GM13977 (cell line): ENCODE measurements at regions not wholly inside any gene's neighbourhood (a gene's known extent, or its start where the extent isn't known, plus 50 kb on each side); places are given as distances from the start of the nearest gene placed in this dataset.
"Not testable (repeated sequence)": the region's sequence is repeated elsewhere in the genome, so short reads cannot be mapped to it uniquely, and the experiment has no call there.

ENCODE experiments used
- DNase-seq: peaks from one replicate; pipeline ENCODE4 v3.0.0; 2012; ENCODE audit warnings: low spot score
- in situ Hi-C: fragments of 300-500 bp; cut with MboI; formaldehyde crosslinking; loops from one replicate; pipeline ENCODE4 v1.12.0; 2022; ENCODE audit warnings: low sequenced_read_pairs, low pct_unique_long_range_greater_than_20kb, mixed read lengths, inconsistent platforms; ENCODE audit not compliant: unreplicated experiment
- TF ChIP-seq, protein P1 (sequence below): IDR thresholded peaks from 2 replicates; pipeline ENCODE4 v1.5.1; 2012; ENCODE audit warnings: mild to moderate bottlenecking, control low read depth; ENCODE audit not compliant: insufficient read depth; ENCODE audit errors: extremely low read depth, missing control alignments

- in situ Hi-C loops = no loop called here
- TF ChIP-seq, protein P1, sequence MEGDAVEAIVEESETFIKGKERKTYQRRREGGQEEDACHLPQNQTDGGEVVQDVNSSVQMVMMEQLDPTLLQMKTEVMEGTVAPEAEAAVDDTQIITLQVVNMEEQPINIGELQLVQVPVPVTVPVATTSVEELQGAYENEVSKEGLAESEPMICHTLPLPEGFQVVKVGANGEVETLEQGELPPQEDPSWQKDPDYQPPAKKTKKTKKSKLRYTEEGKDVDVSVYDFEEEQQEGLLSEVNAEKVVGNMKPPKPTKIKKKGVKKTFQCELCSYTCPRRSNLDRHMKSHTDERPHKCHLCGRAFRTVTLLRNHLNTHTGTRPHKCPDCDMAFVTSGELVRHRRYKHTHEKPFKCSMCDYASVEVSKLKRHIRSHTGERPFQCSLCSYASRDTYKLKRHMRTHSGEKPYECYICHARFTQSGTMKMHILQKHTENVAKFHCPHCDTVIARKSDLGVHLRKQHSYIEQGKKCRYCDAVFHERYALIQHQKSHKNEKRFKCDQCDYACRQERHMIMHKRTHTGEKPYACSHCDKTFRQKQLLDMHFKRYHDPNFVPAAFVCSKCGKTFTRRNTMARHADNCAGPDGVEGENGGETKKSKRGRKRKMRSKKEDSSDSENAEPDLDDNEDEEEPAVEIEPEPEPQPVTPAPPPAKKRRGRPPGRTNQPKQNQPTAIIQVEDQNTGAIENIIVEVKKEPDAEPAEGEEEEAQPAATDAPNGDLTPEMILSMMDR = no peak
- no peak for DNase-seq
Observed at GRCh38 chr3:71951361-71951760, 166.4 kb upstream of the PROK2 start.

GRCh38 chr3:71949442-71949841, 164.5 kb upstream of the PROK2 start:
- in situ Hi-C loops = no loop called here
- no peak for DNase-seq
- TF ChIP-seq, protein P1 = no peak

DNA sequence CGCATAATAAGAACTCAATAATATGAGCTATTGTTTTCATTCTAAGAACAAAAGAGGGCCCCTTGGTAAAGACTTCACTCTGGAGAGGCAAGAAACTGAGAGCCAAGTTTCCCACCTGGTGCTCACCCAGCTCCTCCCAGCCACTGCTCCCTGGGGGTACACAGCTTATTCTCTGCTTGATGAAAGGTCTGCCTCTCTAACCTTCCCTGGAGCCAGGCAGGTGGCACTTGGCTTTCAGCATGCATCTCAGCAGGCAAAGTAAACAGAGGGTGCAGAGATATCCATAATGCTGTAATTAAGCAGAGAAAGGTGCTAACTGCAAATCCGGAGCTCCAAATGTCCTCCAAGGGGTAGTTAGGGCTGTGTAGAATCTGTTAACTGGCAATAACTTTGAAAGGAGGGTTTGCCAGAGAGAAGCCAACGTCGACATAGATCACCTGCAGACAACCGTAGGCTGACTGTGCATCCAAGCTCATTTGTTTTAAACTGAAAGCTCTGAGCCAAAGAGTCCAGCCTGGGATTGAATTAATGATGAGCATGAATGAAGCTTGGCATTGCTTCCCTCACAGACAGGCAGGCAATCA, 159.6 kb upstream of the PROK2 start:
- TF ChIP-seq, protein P1 = no peak
- in situ Hi-C loops = no loop called here
- DNase-seq = no peak

DNA sequence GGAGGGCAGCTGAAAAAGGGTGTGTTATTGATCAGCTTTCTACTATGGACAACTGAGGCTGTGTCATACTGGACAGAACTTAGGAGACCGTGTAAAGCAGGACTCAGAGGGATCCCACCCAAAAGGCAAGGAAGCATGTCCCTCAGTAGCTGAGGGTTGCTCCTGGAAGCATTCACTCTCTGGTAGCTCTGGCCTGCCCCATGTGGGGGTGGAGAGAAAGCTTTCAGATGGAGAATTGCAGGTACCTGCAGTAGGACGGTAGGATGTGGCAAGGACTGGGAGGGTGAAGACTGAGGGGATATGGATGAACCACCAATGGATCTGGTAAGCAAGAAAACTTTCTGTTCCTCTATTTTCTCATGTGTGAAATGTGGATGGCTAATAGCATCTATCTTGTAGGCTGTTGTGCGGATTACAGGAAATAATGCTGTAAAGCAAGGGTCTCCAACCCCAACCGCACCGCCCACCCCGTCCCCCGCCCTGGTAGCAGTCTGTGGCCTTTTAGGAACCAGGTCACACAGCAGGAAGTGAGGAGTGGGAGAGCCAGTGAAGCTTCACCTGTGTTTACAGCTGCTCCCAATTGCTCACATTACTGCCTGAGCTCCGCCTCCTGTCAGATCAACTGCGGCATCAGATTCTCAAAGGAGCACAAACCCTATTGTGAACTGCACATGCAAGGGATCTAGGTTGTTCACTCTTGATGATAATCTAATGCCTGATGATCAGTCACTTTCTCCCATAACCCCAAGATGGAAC, 157.7 kb upstream of the PROK2 start:
- DNase-seq = no peak
- in situ Hi-C loops = no loop called here
- TF ChIP-seq, protein P1 = no peak

- in situ Hi-C loops = no loop called here
Observed at GRCh38 chr3:71940486-71940885, 155.5 kb upstream of the PROK2 start.

GRCh38 chr3:71938081-71938480, 153.1 kb upstream of the PROK2 start:
- not testable (repeated sequence) for DNase-seq

More at GRCh38 chr3:71940486-71940885, 155.5 kb upstream of the PROK2 start:
- TF ChIP-seq, protein P1 = no peak
- DNase-seq = no peak

GRCh38 chr3:71936681-71937080, 151.7 kb upstream of the PROK2 start:
- TF ChIP-seq, protein P1 = no peak
- in situ Hi-C loops = no loop called here
- DNase-seq = no peak

More at GRCh38 chr3:71938081-71938480, 153.1 kb upstream of the PROK2 start:
- in situ Hi-C loops = not testable (repeated sequence)
